Calu3 (cell line): ENCODE measurements at regions not wholly inside any gene's neighbourhood (a gene's known extent, or its start where the extent isn't known, plus 50 kb on each side); places are given as distances from the start of the nearest gene placed in this dataset.

ENCODE experiments used
- BruUV-seq: library from RNA; stranded (reverse); fragments of 400-500 nt; replicated peaks from 2 replicates; lab custom pipeline; 2021; lab: Mats Ljungman, UMichigan
- CTCF ChIA-PET: fragments of 300-600 bp; sonication (Branson Sonifier 250); formaldehyde crosslinking; loops from one replicate; lab custom pipeline; 2022; ENCODE audit warnings: antibody characterized with exemption; lab: Charles Lee
- DNase-seq: peaks from one replicate; pipeline ENCODE4 v3.0.0; 2022
- H3K27ac Mint-ChIP-seq: one replicate; pipeline ENCODE4 v1.8.0; 2022; ENCODE audit warnings: mixed read lengths; ENCODE audit not compliant: unreplicated experiment
- H3K27me3 Mint-ChIP-seq: one replicate; pipeline ENCODE4 v1.8.0; 2022; ENCODE audit warnings: mixed read lengths; ENCODE audit not compliant: unreplicated experiment
- H3K36me3 Mint-ChIP-seq: one replicate; pipeline ENCODE4 v1.8.0; 2022; ENCODE audit warnings: mild to moderate bottlenecking, moderate library complexity, mixed read lengths; ENCODE audit not compliant: insufficient read depth, unreplicated experiment
- H3K4me1 Mint-ChIP-seq: one replicate; pipeline ENCODE4 v1.8.0; 2022; ENCODE audit warnings: mild to moderate bottlenecking, low read depth, mixed read lengths; ENCODE audit not compliant: unreplicated experiment
- H3K4me3 Mint-ChIP-seq: one replicate; pipeline ENCODE4 v1.8.0; 2022; ENCODE audit warnings: mild to moderate bottlenecking, low read depth, moderate library complexity, mixed read lengths; ENCODE audit not compliant: unreplicated experiment
- H3K9me3 Mint-ChIP-seq: one replicate; pipeline ENCODE4 v1.8.0; 2022; ENCODE audit warnings: low read depth, mixed read lengths; ENCODE audit not compliant: unreplicated experiment
- CTCF ChIP-seq: fragments of 200-600 bp; IDR thresholded peaks from one replicate; pipeline ENCODE4 v1.8.0; 2022; ENCODE audit warnings: antibody characterized with exemption; ENCODE audit not compliant: unreplicated experiment
- intact Hi-C: fragments of 100-400 bp; cut with micrococcal nuclease; formaldehyde crosslinking; loops from one replicate; pipeline ENCODE4 v1.10.0; 2022; ENCODE audit not compliant: unreplicated experiment

GRCh38 chr1:168455764-168456163 is 88.0 kb downstream of the XCL2 start:
- CTCF ChIA-PET = no interaction called here
- no peak overlapping the region for H3K4me3 Mint-ChIP-seq
- intact Hi-C loops = no loop called here
- no peak overlapping the region for H3K27ac Mint-ChIP-seq
- H3K4me1 Mint-ChIP-seq = peaks cover 15% of the 10 kb centered on the region
- peaks cover 9% of the 10 kb centered on the region for H3K9me3 Mint-ChIP-seq
- no peak for DNase-seq
- TF ChIP-seq CTCF = no peak
- H3K36me3 Mint-ChIP-seq = no peaks in the 10 kb centered on the region
- BruUV-seq = no TSS peak
- no peaks in the 10 kb centered on the region for H3K27me3 Mint-ChIP-seq

- DNase-seq = no peak
- Mint-ChIP-seq H3K4me1 (peaks cover 15% of the 10 kb centered on the region), H3K27me3 (no peaks in the 10 kb centered on the region), H3K36me3 (no peaks in the 10 kb centered on the region), H3K9me3 (peaks cover 5% of the 10 kb centered on the region), H3K27ac (no peak overlapping the region), H3K4me3 (no peak overlapping the region)
- no TSS peak for BruUV-seq
- intact Hi-C loops = no loop called here
- TF ChIP-seq CTCF = no peak
- CTCF ChIA-PET = no interaction called here
Observed at GRCh38 chr1:168454211-168454815, 89.5 kb downstream of the XCL2 start.

- Mint-ChIP-seq H3K27ac (no peak overlapping the region), H3K27me3 (no peaks in the 10 kb centered on the region), H3K4me1 (peaks cover 15% of the 10 kb centered on the region), H3K9me3 (peaks cover 5% of the 10 kb centered on the region), H3K36me3 (no peaks in the 10 kb centered on the region), H3K4me3 (no peak overlapping the region)
- no peak for TF ChIP-seq CTCF
- BruUV-seq = no TSS peak
- no peak for DNase-seq
- intact Hi-C loops = no loop called here
- CTCF ChIA-PET = no interaction called here
Observed at GRCh38 chr1:168453056-168453455, 90.7 kb downstream of the XCL2 start.

- intact Hi-C loops = no loop called here
- H3K27me3 Mint-ChIP-seq = no peaks in the 10 kb centered on the region
- H3K27ac Mint-ChIP-seq = no peak overlapping the region
- peaks cover 5% of the 10 kb centered on the region for H3K9me3 Mint-ChIP-seq
- no peaks in the 10 kb centered on the region for H3K36me3 Mint-ChIP-seq
- CTCF ChIA-PET = no interaction called here
- BruUV-seq = no TSS peak
- no peak for DNase-seq
- no peak overlapping the region for H3K4me3 Mint-ChIP-seq
- TF ChIP-seq CTCF = no peak
- H3K4me1 Mint-ChIP-seq = peaks cover 8% of the 10 kb centered on the region
Observed at GRCh38 chr1:168452329-168452728, 91.5 kb downstream of the XCL2 start.
